IMR-90 (cell line): ENCODE measurements at regions not wholly inside any gene's neighbourhood (a gene's known extent, or its start where the extent isn't known, plus 50 kb on each side); places are given as distances from the start of the nearest gene placed in this dataset.

ENCODE experiments used
- CTCF ChIP-seq: conservative IDR thresholded peaks from 2 replicates; pipeline ENCODE4 v1.5.1; 2012; ENCODE audit warnings: mild to moderate bottlenecking, low read depth, low read length, improper control_type of control experiment
- ELK1 ChIP-seq: fragments of 150-350 bp; IDR thresholded peaks from 2 replicates; pipeline ENCODE4 v1.6.1; 2016; ENCODE audit warnings: low read depth, mild to moderate bottlenecking, low read length, moderate library complexity, borderline replicate concordance
- NFE2L2 ChIP-seq: fragments of 150-350 bp; IDR thresholded peaks from 2 replicates; pipeline ENCODE4 v1.6.1; 2016; ENCODE audit warnings: low read depth, mild to moderate bottlenecking, low read length
- POLR2A ChIP-seq: IDR thresholded peaks from 2 replicates; pipeline ENCODE4 v1.6.1; 2012; ENCODE audit warnings: mild to moderate bottlenecking, low read depth, low read length
- RAD21 ChIP-seq: IDR thresholded peaks from 2 replicates; pipeline ENCODE4 v1.6.1; 2012; ENCODE audit warnings: low read length, improper control_type of control experiment
- RCOR1 ChIP-seq: IDR thresholded peaks from 2 replicates; pipeline ENCODE4 v1.6.1; 2012; ENCODE audit warnings: mild to moderate bottlenecking, low read length, improper control_type of control experiment; ENCODE audit not compliant: insufficient replicate concordance
- SMC3 ChIP-seq: fragments of 150-350 bp; IDR thresholded peaks from 2 replicates; pipeline ENCODE4 v1.6.1; 2016; ENCODE audit warnings: low read depth, mild to moderate bottlenecking, antibody characterized with exemption, low read length, moderate library complexity

DNA sequence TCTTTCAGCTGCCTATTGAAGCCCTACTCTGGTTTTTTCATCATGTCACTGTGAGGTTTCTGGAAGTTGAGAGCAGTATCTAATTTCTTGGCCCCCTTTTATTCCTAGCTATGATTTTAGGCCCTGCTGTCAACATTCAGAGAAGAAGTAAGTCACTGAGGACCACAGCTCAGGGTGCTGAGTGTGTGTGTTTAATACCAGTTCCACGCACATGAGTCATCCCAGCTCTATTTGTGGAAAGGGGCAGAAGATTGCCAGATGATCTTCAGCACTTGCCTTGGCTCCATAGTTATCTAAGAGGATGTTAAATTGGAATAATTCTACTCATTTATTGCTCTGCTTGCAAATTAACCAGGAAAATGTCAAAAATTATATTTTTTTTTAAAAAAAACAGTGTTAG is 65.5 kb upstream of the SLC38A4 start:
- TF ChIP-seq CTCF (no peak), POLR2A (no peak), RAD21 (no peak), RCOR1 (no peak), ELK1 (no peak), NFE2L2 (no peak), SMC3 (no peak)
